ENCODE measurements at regions not wholly inside any gene's neighbourhood (a gene's known extent, or its start where the extent isn't known, plus 50 kb on each side); places are given as distances from the start of the nearest gene placed in this dataset.

DNA sequence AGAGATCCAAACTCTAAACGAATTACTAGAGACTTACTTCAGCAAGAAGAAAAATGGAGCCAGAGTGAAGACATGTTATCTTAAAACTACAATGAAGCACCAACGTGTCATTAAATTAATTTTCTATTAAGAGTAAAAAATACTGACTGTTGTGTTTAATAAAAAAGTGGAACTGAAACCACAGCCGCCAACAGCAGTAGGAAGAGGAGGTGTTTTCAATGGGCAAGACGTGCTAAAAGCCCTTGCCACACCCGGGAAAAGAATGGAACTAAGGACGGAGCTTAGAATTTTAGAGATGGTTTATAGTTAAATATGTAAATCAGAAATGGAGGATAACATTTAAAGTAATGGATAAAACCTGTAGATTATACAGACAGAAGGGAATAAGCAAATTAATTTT, 608.7 kb downstream of the TFAP2A start:
- TF ChIP-seq CTCF (IDR thresholded peaks at IDR 0.05 in 8 of 11, conservative IDR thresholded peaks at IDR 0.05 in 3 of 11) (no peak), POLR2A (IDR thresholded peaks at IDR 0.05) (no peak), POLR2AphosphoS5 (IDR thresholded peaks at IDR 0.05) (no peak)

Data from spleen (tissue), 7 donors.